PC-9 (cell line): ENCODE measurements at regions not wholly inside any gene's neighbourhood (a gene's known extent, or its start where the extent isn't known, plus 50 kb on each side); places are given as distances from the start of the nearest gene placed in this dataset.

Experiments
- BruUV-seq: library from RNA; stranded (reverse); fragments of 400-500 nt; replicated peaks from 2 replicates; lab custom pipeline; 2021; lab: Mats Ljungman, UMichigan
- CTCF ChIA-PET: fragments of 300-600 bp; sonication (Branson Sonifier 250); formaldehyde crosslinking; loops from one replicate; lab custom pipeline; 2022; ENCODE audit warnings: antibody characterized with exemption; lab: Charles Lee
- POLR2A ChIA-PET: fragments of 300-600 bp; sonication (Branson Sonifier 250); formaldehyde crosslinking; loops from one replicate; lab custom pipeline; 2022; ENCODE audit warnings: antibody characterized with exemption; ENCODE audit not compliant: unreplicated experiment; lab: Charles Lee
- DNase-seq, 2 experiments: peaks; one replicate each; pipeline versions ENCODE4 v3.0.0 to v3.0.0-alpha.2; 2015 to 2022; ENCODE audit warnings: mixed read lengths in 1 of 2
- H2AFZ ChIP-seq: fragments of 200-600 bp; sonication (generic); 2 replicates; pipeline ENCODE4 v1.8.1; 2017; ENCODE audit warnings: antibody characterized with exemption
- H3F3A ChIP-seq: fragments of 200-600 bp; sonication (generic); 2 replicates; pipeline ENCODE4 v1.8.1; 2017; ENCODE audit warnings: antibody characterized with exemption, mild to moderate bottlenecking, low read depth; ENCODE audit not compliant: insufficient read depth
- H3K27ac ChIP-seq: fragments of 200-600 bp; sonication (generic); 2 replicates; pipeline ENCODE4 v1.6.1; 2016; ENCODE audit warnings: mixed run types
- H3K27me3 ChIP-seq: fragments of 200-600 bp; sonication (generic); 2 replicates; pipeline ENCODE4 v1.6.1; 2016; ENCODE audit warnings: low read depth, mixed run types; ENCODE audit not compliant: insufficient read depth
- H3K36me3 ChIP-seq: fragments of 200-600 bp; sonication (generic); 2 replicates; pipeline ENCODE4 v1.6.1; 2016; ENCODE audit warnings: low read depth, mixed run types
- H3K4me1 ChIP-seq: fragments of 200-600 bp; sonication (generic); replicated peaks from 2 replicates; pipeline ENCODE4 v1.6.1; 2016; ENCODE audit warnings: mixed run types; ENCODE audit not compliant: insufficient read depth
- H3K4me2 ChIP-seq: fragments of 200-600 bp; sonication (generic); 2 replicates; pipeline ENCODE4 v1.6.1; 2017; ENCODE audit warnings: mixed run types
- H3K4me3 ChIP-seq: fragments of 200-600 bp; sonication (generic); 2 replicates; pipeline ENCODE4 v1.6.1; 2016; ENCODE audit warnings: mixed run types
- H3K79me2 ChIP-seq: fragments of 200-600 bp; sonication (generic); 2 replicates; pipeline ENCODE4 v1.6.1; 2017; ENCODE audit warnings: low read depth, mixed run types
- H3K9me2 ChIP-seq: fragments of 200-600 bp; sonication (generic); 2 replicates; pipeline ENCODE4 v1.8.1; 2017; ENCODE audit warnings: mild to moderate bottlenecking; ENCODE audit not compliant: insufficient read depth
- H3K9me3 ChIP-seq: fragments of 200-600 bp; sonication (generic); 2 replicates; pipeline ENCODE4 v1.8.1; 2016; ENCODE audit warnings: low read depth; ENCODE audit not compliant: insufficient read depth
- H4K20me1 ChIP-seq: fragments of 200-600 bp; sonication (generic); 2 replicates; pipeline ENCODE4 v1.8.1; 2017; ENCODE audit not compliant: insufficient read depth
- EZH2 ChIP-seq: fragments of 200-600 bp; sonication (generic); IDR thresholded peaks from 2 replicates; pipeline ENCODE4 v1.8.0; 2017; ENCODE audit warnings: antibody characterized with exemption, low read depth
- intact Hi-C: fragments of 100-400 bp; cut with micrococcal nuclease; formaldehyde crosslinking; loops from one replicate; pipeline ENCODE4 v1.10.0; 2022; ENCODE audit not compliant: unreplicated experiment
- TF ChIP-seq, protein P1 (sequence below): fragments of 200-600 bp; sonication (generic); conservative IDR thresholded peaks from 2 replicates; pipeline ENCODE4 v1.6.1; 2017; ENCODE audit warnings: mixed run types, antibody characterized with exemption, mild to moderate bottlenecking, moderate library complexity

DNA sequence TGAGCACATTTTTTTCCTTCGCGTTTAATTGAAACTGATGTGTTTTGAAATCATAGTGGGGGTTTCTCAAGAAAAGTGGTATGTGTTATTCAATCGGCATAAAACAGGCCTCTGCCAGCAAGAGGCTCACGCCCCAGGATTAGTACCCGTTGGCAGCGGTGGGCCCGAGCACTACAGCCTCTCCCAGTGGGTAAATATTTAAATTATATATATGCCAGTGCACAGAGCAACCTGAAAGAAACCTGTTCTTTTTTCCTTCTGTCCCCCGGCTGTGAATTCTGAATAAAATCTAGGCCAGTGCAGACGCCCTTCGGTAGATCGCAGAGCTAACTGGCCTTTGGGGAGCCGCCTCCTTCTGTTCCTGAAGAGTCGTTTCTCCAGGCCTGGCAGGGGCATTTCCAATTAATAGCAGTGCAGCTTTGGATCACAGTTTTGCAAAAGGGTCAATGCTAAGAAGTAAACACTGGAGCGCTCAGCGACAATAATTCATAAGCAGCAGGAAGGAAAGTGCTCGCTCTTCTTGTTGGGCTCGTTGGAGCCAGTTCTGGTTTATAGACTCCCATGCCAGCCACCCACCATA, 202.8 kb upstream of the SALL3 start:
- H3K79me2 ChIP-seq = no peaks in the 10 kb centered on the region
- no peaks in the 10 kb centered on the region for H3K9me2 ChIP-seq
- CTCF ChIA-PET = no interaction called here
- H4K20me1 ChIP-seq = no peaks in the 10 kb centered on the region
- peaks cover 96% of the 10 kb centered on the region for H3K27me3 ChIP-seq
- POLR2A ChIA-PET = no interaction called here
- intact Hi-C loops = no loop called here
- no peak for DNase-seq
- no peak overlapping the region for H3K27ac ChIP-seq
- BruUV-seq = no TSS peak
- H3K4me2 ChIP-seq = no peak overlapping the region
- H3K9me3 ChIP-seq = no peaks in the 10 kb centered on the region
- H3F3A ChIP-seq = no peaks in the 10 kb centered on the region
- H3K36me3 ChIP-seq = no peaks in the 10 kb centered on the region
- no peak overlapping the region for H2AFZ ChIP-seq
- H3K4me1 ChIP-seq = no peaks in the 10 kb centered on the region
- TF ChIP-seq, protein P1, sequence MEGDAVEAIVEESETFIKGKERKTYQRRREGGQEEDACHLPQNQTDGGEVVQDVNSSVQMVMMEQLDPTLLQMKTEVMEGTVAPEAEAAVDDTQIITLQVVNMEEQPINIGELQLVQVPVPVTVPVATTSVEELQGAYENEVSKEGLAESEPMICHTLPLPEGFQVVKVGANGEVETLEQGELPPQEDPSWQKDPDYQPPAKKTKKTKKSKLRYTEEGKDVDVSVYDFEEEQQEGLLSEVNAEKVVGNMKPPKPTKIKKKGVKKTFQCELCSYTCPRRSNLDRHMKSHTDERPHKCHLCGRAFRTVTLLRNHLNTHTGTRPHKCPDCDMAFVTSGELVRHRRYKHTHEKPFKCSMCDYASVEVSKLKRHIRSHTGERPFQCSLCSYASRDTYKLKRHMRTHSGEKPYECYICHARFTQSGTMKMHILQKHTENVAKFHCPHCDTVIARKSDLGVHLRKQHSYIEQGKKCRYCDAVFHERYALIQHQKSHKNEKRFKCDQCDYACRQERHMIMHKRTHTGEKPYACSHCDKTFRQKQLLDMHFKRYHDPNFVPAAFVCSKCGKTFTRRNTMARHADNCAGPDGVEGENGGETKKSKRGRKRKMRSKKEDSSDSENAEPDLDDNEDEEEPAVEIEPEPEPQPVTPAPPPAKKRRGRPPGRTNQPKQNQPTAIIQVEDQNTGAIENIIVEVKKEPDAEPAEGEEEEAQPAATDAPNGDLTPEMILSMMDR = no peak
- TF ChIP-seq EZH2 = no peak
- H3K4me3 ChIP-seq = no peak overlapping the region

DNA sequence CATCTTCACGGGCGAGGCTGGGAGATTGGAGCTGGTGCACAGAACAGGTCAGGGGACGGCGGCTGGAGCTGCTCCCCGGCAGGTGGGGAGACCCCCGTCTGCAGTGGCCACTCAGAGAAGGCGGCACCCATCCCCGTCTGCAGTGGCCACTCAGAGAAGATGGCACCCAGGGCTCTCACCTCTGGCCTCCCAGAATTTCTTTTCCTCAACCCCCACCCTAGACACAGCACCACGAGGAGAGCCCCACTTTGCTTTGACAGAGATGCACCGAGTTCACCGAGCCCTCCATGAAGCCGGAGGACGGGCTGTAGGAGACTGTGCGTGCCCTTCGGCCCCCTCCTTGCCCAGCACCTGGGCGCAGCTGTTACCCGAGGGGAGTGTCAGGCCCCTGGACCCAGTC, 201.6 kb upstream of the SALL3 start:
- H3F3A ChIP-seq = no peaks in the 10 kb centered on the region
- H3K9me3 ChIP-seq = no peaks in the 10 kb centered on the region
- no peaks in the 10 kb centered on the region for H4K20me1 ChIP-seq
- H3K27ac ChIP-seq = no peak overlapping the region
- no peak overlapping the region for H3K4me2 ChIP-seq
- CTCF ChIA-PET = no interaction called here
- DNase-seq = no peak
- no peaks in the 10 kb centered on the region for H3K4me1 ChIP-seq
- no peak overlapping the region for H2AFZ ChIP-seq
- H3K79me2 ChIP-seq = no peaks in the 10 kb centered on the region
- H3K36me3 ChIP-seq = no peaks in the 10 kb centered on the region
- peaks cover 86% of the 10 kb centered on the region for H3K27me3 ChIP-seq
- H3K4me3 ChIP-seq = no peak overlapping the region
- intact Hi-C loops = no loop called here
- POLR2A ChIA-PET = interaction anchor here (0.6 kb wide), 1 partner anchor 69 kb away, joined by 9 read pairs; no protein-coding TSS in a partner anchor
- TF ChIP-seq, protein P1 = no peak
- no peak for TF ChIP-seq EZH2
- BruUV-seq = no TSS peak
- no peaks in the 10 kb centered on the region for H3K9me2 ChIP-seq

DNA sequence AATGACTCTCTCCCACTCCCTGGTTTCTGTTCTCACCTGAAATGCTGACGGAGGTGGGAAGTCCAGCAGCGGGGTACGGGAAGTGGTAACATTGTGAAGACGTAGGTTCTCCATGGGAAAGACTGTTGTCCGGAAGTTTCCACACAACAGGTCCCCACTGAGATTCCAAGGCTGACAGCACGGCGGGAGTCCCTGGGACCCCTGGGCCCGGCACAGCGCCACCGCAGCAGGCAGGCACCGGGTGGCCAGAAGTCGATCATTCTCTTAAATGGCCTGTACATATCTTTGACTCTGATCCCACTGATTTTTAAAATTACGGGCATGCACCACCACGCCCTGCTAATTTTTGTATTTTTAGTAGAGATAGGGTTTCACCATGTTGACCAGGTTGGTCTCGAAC, 201.0 kb upstream of the SALL3 start:
- BruUV-seq = no TSS peak
- intact Hi-C loops = no loop called here
- DNase-seq = no peak
- Histone ChIP-seq H3K4me3 (no peak overlapping the region), H3K79me2 (no peaks in the 10 kb centered on the region), H2AFZ (no peak overlapping the region), H3K9me2 (no peaks in the 10 kb centered on the region), H4K20me1 (no peaks in the 10 kb centered on the region), H3K4me2 (no peak overlapping the region), H3K9me3 (no peaks in the 10 kb centered on the region), H3F3A (no peaks in the 10 kb centered on the region), H3K36me3 (no peaks in the 10 kb centered on the region), H3K27ac (no peak overlapping the region), H3K27me3 (peaks cover 86% of the 10 kb centered on the region), H3K4me1 (no peaks in the 10 kb centered on the region)
- ChIA-PET POLR2A (no interaction called here), CTCF (no interaction called here)
- no peak for TF ChIP-seq EZH2
- TF ChIP-seq, protein P1 = no peak
